Neural progenitor cell (in vitro differentiated cells): ENCODE measurements at regions not wholly inside any gene's neighbourhood (a gene's known extent, or its start where the extent isn't known, plus 50 kb on each side); places are given as distances from the start of the nearest gene placed in this dataset.

Experiments
- DNase-seq: peaks from one replicate; pipeline ENCODE4 v3.0.0-alpha.2; 2016; ENCODE audit warnings: low spot score
- H2AFZ ChIP-seq: fragments of 200-600 bp; sonication (generic); replicated peaks from 2 replicates; pipeline ENCODE4 v1.6.1; 2016; ENCODE audit warnings: antibody characterized with exemption
- H3F3A ChIP-seq: fragments of 200-600 bp; sonication (generic); 2 replicates; pipeline ENCODE4 v1.6.1; 2016; ENCODE audit warnings: antibody characterized with exemption, low read depth
- H3K27ac ChIP-seq: fragments of 200-600 bp; sonication (generic); 2 replicates; pipeline ENCODE4 v1.5.1; 2016; ENCODE audit warnings: mild to moderate bottlenecking
- H3K27me3 ChIP-seq: fragments of 200-600 bp; sonication (generic); 2 replicates; pipeline ENCODE4 v1.6.1; 2016; ENCODE audit warnings: mild to moderate bottlenecking, moderate library complexity
- H3K36me3 ChIP-seq: fragments of 200-600 bp; sonication (generic); 2 replicates; pipeline ENCODE4 v1.5.1; 2016
- H3K4me1 ChIP-seq: fragments of 200-600 bp; sonication (generic); 2 replicates; pipeline ENCODE4 v1.6.1; 2016; ENCODE audit warnings: mixed run types
- H3K4me2 ChIP-seq: fragments of 200-600 bp; sonication (generic); 2 replicates; pipeline ENCODE4 v1.6.1; 2016
- H3K4me3 ChIP-seq: fragments of 200-600 bp; sonication (generic); 2 replicates; pipeline ENCODE4 v1.5.1; 2016
- H3K79me2 ChIP-seq: fragments of 200-600 bp; sonication (generic); 2 replicates; pipeline ENCODE4 v1.6.1; 2016; ENCODE audit warnings: low read depth
- H3K9ac ChIP-seq: fragments of 200-600 bp; sonication (generic); 2 replicates; pipeline ENCODE4 v1.6.1; 2016
- H3K9me3 ChIP-seq: fragments of 200-600 bp; sonication (generic); 2 replicates; pipeline ENCODE4 v1.5.1; 2016; ENCODE audit warnings: low read depth
- H4K20me1 ChIP-seq: fragments of 200-600 bp; sonication (generic); 2 replicates; pipeline ENCODE4 v1.6.1; 2016; ENCODE audit warnings: low read depth
- H3K27ac Mint-ChIP-seq: 3 replicates; pipeline ENCODE4 v1.8.0; 2021; ENCODE audit warnings: mixed read lengths
- H3K27me3 Mint-ChIP-seq: 2 replicates; pipeline ENCODE4 v1.8.0; 2022; ENCODE audit warnings: low read depth, mild to moderate bottlenecking, inconsistent platforms, moderate library complexity, mixed read lengths; ENCODE audit not compliant: insufficient read depth
- H3K36me3 Mint-ChIP-seq: 3 replicates; pipeline ENCODE4 v1.8.0; 2021; ENCODE audit warnings: mixed read lengths
- H3K4me1 Mint-ChIP-seq: 3 replicates; pipeline ENCODE4 v1.8.0; 2021; ENCODE audit warnings: mixed read lengths
- H3K4me3 Mint-ChIP-seq: 3 replicates; pipeline ENCODE4 v1.8.0; 2021; ENCODE audit warnings: mild to moderate bottlenecking, moderate library complexity, mixed read lengths
- H3K9me3 Mint-ChIP-seq: 3 replicates; pipeline ENCODE4 v1.8.0; 2020; ENCODE audit warnings: mixed read lengths
- EZH2 ChIP-seq: fragments of 200-600 bp; sonication (generic); IDR thresholded peaks from 2 replicates; pipeline ENCODE4 v1.6.1; 2017; ENCODE audit warnings: antibody characterized with exemption, mild to moderate bottlenecking, moderate library complexity
- EZH2phosphoT487 ChIP-seq: fragments of 200-600 bp; sonication (generic); IDR thresholded peaks from 2 replicates; pipeline ENCODE4 v1.6.1; 2017; ENCODE audit warnings: antibody characterized with exemption
- TF ChIP-seq, protein P1 (sequence below): fragments of 200-600 bp; sonication (generic); IDR thresholded peaks from 2 replicates; pipeline ENCODE4 v1.5.1; 2017; ENCODE audit warnings: antibody characterized with exemption, mild to moderate bottlenecking

GRCh38 chr6:168390749-168391420, 50.1 kb upstream of the SMOC2 start:
- no peak overlapping the region for H3K4me2 ChIP-seq
- H3K4me3 ChIP-seq, result no peak overlapping the region
- H3K9me3 ChIP-seq, result no peaks in the 10 kb centered on the region
- H2AFZ ChIP-seq, result no peak overlapping the region
- no peak overlapping the region for H3K9ac ChIP-seq
- no peaks in the 10 kb centered on the region for H3K4me1 ChIP-seq
- DNase-seq, result no peak
- no peaks in the 10 kb centered on the region for H4K20me1 ChIP-seq
- no peaks in the 10 kb centered on the region for H3K27me3 ChIP-seq
- H3K4me3 Mint-ChIP-seq, result no peak overlapping the region
- no peaks in the 10 kb centered on the region for H3K36me3 ChIP-seq
- no peaks in the 10 kb centered on the region for H3K36me3 Mint-ChIP-seq
- no peak overlapping the region for H3K27ac Mint-ChIP-seq
- TF ChIP-seq, protein P1, sequence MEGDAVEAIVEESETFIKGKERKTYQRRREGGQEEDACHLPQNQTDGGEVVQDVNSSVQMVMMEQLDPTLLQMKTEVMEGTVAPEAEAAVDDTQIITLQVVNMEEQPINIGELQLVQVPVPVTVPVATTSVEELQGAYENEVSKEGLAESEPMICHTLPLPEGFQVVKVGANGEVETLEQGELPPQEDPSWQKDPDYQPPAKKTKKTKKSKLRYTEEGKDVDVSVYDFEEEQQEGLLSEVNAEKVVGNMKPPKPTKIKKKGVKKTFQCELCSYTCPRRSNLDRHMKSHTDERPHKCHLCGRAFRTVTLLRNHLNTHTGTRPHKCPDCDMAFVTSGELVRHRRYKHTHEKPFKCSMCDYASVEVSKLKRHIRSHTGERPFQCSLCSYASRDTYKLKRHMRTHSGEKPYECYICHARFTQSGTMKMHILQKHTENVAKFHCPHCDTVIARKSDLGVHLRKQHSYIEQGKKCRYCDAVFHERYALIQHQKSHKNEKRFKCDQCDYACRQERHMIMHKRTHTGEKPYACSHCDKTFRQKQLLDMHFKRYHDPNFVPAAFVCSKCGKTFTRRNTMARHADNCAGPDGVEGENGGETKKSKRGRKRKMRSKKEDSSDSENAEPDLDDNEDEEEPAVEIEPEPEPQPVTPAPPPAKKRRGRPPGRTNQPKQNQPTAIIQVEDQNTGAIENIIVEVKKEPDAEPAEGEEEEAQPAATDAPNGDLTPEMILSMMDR, result no peak
- no peak for TF ChIP-seq EZH2phosphoT487
- no peak for TF ChIP-seq EZH2
- H3K4me1 Mint-ChIP-seq, result peaks cover 10% of the 10 kb centered on the region
- H3K27me3 Mint-ChIP-seq, result peaks cover 5% of the 10 kb centered on the region
- H3K27ac ChIP-seq, result no peak overlapping the region
- no peaks in the 10 kb centered on the region for H3K9me3 Mint-ChIP-seq
- no peaks in the 10 kb centered on the region for H3K79me2 ChIP-seq
- no peaks in the 10 kb centered on the region for H3F3A ChIP-seq
